Stomach (tissue), 8 donors: ENCODE measurements at regions not wholly inside any gene's neighbourhood (a gene's known extent, or its start where the extent isn't known, plus 50 kb on each side); places are given as distances from the start of the nearest gene placed in this dataset.
A peak's percentile ranks its signal among the peaks of the same experiment; 100 is the strongest.

Source experiments
- DNase-seq, 2 donors: peaks; one replicate each; pipeline versions ENCODE4 v3.0.0 to v3.0.0-alpha.2; 2013 to 2019
- H3K27ac ChIP-seq, 5 donors: fragments of 200-600 bp in 4 of 5; sonication (generic) in 4 of 5; one replicate each; pipeline ENCODE4 v1.5.1; 2013 to 2019; ENCODE audit warnings: mild to moderate bottlenecking in 1 of 5, moderate library complexity in 1 of 5
- H3K27me3 ChIP-seq, 3 donors: fragments of 200-600 bp; sonication (generic); one replicate each; pipeline ENCODE4 v1.5.1; 2017 to 2019; ENCODE audit warnings: mixed run types in 1 of 3
- H3K36me3 ChIP-seq, 4 donors: fragments of 200-600 bp; sonication (generic); 1 replicate in 3 of 4; 2 replicates in 1 of 4; pipeline ENCODE4 v1.5.1; 2016 to 2019
- H3K4me1 ChIP-seq, 4 donors: fragments of 200-600 bp; sonication (generic); one replicate each; pipeline ENCODE4 v1.5.1; 2016 to 2019
- H3K4me3 ChIP-seq, 4 donors: fragments of 200-600 bp; sonication (generic) in 3 of 4; one replicate each; pipeline ENCODE4 v1.5.1; 2016 to 2019; ENCODE audit warnings: mild to moderate bottlenecking in 1 of 4
- H3K9me3 ChIP-seq, 4 donors: fragments of 200-600 bp; sonication (generic); one replicate each; pipeline ENCODE4 v1.5.1; 2016 to 2019
- EP300 ChIP-seq: sonication (generic); formaldehyde crosslinking; IDR thresholded peaks from one replicate; pipeline ENCODE4 v1.6.1; 2017; ENCODE audit warnings: antibody characterized with exemption
- POLR2A ChIP-seq, 4 donors: fragments of 450-650 bp; IDR thresholded peaks; one replicate each; pipeline ENCODE4 v1.6.1; 2016; ENCODE audit warnings: antibody characterized with exemption in 4 of 4, control low read depth in 2 of 4, mild to moderate bottlenecking in 1 of 4, moderate library complexity in 1 of 4
- POLR2AphosphoS5 ChIP-seq, 3 donors: sonication (generic); formaldehyde crosslinking; IDR thresholded peaks; one replicate each; pipeline ENCODE4 v1.6.1; 2016; ENCODE audit warnings: antibody characterized with exemption in 3 of 3
- WGBS, 5 donors: extraction: QIAGEN DNeasy Blood & Tissue Kit in 3 of 5; methylation state at CpG; one replicate each; pipeline versions ENCODE4 v1.1.5 to v1.1.7; 2013 to 2018; 5-methylcytosine and 5-hydroxymethylcytosine counted together
- intact Hi-C: fragments of 100-400 bp; cut with DNase I; formaldehyde crosslinking; loops from one replicate; pipeline ENCODE4 v1.15.1; 2023; ENCODE audit warnings: low total_unique reads
- TF ChIP-seq, protein P1 (sequence below), 7 experiments: fragments of 450-650 bp in 4 of 7; fragments of 200-600 bp in 3 of 7; sonication (generic) in 3 of 7; IDR thresholded peaks; one replicate each; pipeline ENCODE4 v1.5.1; 2016 to 2019; ENCODE audit warnings: antibody characterized with exemption in 7 of 7, control low read depth in 2 of 7, mild to moderate bottlenecking in 1 of 7
- donor health status: healthy with polysubstance abuse.
- donor health status: Bipolar disorder and iron deficiency.
- donor health status: healthy.

DNA sequence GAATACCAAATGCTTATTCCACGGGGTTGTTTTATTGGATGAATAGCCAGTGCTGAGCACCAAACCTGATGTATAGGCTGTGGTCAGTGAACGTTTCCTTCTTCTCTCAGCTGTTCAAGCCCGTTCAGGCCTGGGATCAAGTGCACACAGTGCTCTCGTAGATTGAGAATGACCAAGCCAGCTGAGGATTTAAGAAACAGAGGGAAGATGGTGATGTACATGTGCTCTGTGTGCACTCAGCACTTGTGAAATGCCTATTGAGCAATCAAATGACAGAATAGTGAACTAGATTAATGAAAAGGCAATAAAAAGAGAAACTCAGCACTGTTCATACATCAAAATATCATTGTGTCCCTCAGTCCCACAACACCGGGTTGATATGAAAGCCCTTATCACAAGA lies 302.5 kb downstream of the BMPER start:
- WGBS, 5 donors = 86 to 92% (median 88%) methylated on average over 5 of the region's 5 CpGs
- Histone ChIP-seq H3K27ac (no peak overlapping the region), H3K27me3 (no peaks in the 10 kb centered on the region), H3K9me3 (peaks cover 0 to 3% (median 0%) of the 10 kb centered on the region in 4 donors), H3K4me3 (no peak overlapping the region), H3K36me3 (no peaks in the 10 kb centered on the region), H3K4me1 (no peaks in the 10 kb centered on the region)
- intact Hi-C loops = no loop called here
- TF ChIP-seq POLR2A (IDR thresholded peaks at IDR 0.05) (no peak), EP300 (no peak), POLR2AphosphoS5 (IDR thresholded peaks at IDR 0.05) (no peak)
- TF ChIP-seq, protein P1, sequence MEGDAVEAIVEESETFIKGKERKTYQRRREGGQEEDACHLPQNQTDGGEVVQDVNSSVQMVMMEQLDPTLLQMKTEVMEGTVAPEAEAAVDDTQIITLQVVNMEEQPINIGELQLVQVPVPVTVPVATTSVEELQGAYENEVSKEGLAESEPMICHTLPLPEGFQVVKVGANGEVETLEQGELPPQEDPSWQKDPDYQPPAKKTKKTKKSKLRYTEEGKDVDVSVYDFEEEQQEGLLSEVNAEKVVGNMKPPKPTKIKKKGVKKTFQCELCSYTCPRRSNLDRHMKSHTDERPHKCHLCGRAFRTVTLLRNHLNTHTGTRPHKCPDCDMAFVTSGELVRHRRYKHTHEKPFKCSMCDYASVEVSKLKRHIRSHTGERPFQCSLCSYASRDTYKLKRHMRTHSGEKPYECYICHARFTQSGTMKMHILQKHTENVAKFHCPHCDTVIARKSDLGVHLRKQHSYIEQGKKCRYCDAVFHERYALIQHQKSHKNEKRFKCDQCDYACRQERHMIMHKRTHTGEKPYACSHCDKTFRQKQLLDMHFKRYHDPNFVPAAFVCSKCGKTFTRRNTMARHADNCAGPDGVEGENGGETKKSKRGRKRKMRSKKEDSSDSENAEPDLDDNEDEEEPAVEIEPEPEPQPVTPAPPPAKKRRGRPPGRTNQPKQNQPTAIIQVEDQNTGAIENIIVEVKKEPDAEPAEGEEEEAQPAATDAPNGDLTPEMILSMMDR (IDR thresholded peaks at IDR 0.05) = no peak
- no peak for DNase-seq

DNA sequence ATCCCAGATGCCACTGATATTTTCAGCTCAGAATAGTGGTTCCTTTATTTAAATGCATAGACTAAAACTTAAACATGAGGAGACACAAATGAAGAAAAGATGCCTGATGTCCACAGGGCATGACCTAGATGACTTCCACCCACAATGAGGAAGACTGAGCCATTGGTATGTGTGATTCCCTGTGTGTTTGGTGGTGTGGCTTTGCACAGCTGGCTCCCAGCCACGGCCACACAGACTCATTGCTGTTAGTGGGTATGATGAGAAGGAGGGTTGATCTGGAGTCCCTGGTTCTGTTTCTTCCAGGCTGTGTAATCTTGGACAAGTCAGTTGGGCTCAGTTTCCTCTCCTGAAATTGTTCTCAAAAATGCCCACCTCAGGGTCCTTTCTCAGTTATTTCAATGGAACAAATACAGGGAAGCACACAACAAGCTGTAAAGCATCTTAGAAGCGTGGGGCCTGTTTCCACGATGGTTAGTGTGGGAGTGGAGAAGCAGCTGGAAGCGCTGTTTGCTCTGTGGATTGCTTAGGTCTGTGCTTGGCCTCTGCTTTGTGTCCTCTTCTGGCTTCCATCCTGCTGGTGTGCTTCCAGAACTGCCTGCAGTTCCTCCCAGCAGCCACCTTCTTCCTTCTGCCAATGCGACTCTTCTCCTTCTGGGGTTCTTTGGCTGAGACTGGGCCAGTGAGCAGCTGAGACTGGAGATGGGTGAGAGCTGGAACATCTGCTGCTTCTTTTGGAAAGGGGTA lies 303.7 kb downstream of the BMPER start:
- H3K4me1 ChIP-seq = no peaks in the 10 kb centered on the region
- no peaks in the 10 kb centered on the region for H3K27me3 ChIP-seq
- TF ChIP-seq POLR2A (IDR thresholded peaks at IDR 0.05) = no peak
- TF ChIP-seq EP300 = no peak
- TF ChIP-seq, protein P1 (IDR thresholded peaks at IDR 0.05) = no peak
- TF ChIP-seq POLR2AphosphoS5 (IDR thresholded peaks at IDR 0.05) = no peak
- H3K4me3 ChIP-seq = no peak overlapping the region
- intact Hi-C loops = no loop called here
- WGBS, 5 donors = 58 to 78% (median 70%) methylated on average over 5 of the region's 5 CpGs
- no peak overlapping the region for H3K27ac ChIP-seq
- H3K36me3 ChIP-seq = no peaks in the 10 kb centered on the region
- H3K9me3 ChIP-seq = peaks cover 0 to 3% (median 0%) of the 10 kb centered on the region in 4 donors
- DNase-seq = peak in 1 of 2 donors; percentile 48

DNA sequence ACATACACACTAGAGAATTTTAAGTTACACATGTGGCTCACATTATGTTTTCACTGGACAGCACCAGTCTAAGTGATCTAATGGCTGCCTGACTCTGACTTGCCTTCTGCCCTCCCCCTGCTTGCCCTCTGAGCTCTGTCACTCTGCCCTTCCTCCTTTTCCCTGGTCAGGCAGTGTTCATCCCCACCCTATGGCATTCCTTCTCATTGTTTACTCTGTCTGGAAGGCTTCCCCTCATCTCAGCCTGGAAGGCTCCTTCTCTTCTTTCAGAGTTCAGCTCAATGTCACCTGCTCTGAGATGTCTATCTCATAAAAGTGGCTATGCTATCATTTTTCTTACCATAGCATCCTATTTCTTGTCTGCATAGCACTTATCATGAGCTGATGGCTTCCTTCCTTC lies 305.7 kb downstream of the BMPER start:
- no peaks in the 10 kb centered on the region for H3K27me3 ChIP-seq
- TF ChIP-seq, protein P1 (IDR thresholded peaks at IDR 0.05) = no peak
- TF ChIP-seq EP300 (no peak), POLR2A (IDR thresholded peaks at IDR 0.05) (no peak), POLR2AphosphoS5 (IDR thresholded peaks at IDR 0.05) (no peak)
- no peak overlapping the region for H3K27ac ChIP-seq
- H3K4me3 ChIP-seq = no peak overlapping the region
- no peak for DNase-seq
- no peaks in the 10 kb centered on the region for H3K9me3 ChIP-seq
- no peaks in the 10 kb centered on the region for H3K4me1 ChIP-seq
- H3K36me3 ChIP-seq = no peaks in the 10 kb centered on the region
- intact Hi-C loops = no loop called here

DNA sequence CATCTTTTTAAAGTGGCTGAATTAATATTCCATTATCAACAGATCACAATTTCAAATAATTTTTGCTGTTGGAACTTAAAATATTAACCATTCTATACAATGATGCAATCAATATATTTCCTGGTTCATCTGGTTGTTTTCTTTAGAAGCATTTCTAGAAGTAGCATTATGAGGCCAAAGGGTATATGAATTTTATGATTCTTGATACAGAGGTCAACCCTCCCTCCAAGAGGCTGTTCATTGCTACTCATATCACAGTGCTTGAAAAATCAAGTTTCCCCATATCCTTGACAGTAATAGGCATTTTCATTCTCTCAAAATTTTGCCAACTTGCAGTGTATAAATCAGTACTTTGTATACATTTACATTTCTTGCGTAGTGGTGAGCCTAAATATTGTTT lies 312.6 kb downstream of the BMPER start:
- Histone ChIP-seq H3K9me3 (no peaks in the 10 kb centered on the region), H3K36me3 (no peaks in the 10 kb centered on the region), H3K27me3 (no peaks in the 10 kb centered on the region), H3K27ac (no peak overlapping the region), H3K4me1 (no peaks in the 10 kb centered on the region), H3K4me3 (no peak overlapping the region)
- TF ChIP-seq EP300 (no peak), POLR2AphosphoS5 (IDR thresholded peaks at IDR 0.05) (no peak), POLR2A (IDR thresholded peaks at IDR 0.05) (no peak)
- TF ChIP-seq, protein P1 (IDR thresholded peaks at IDR 0.05) = no peak
- intact Hi-C loops = no loop called here
- no peak for DNase-seq
- WGBS, 5 donors = 67 to 92% (median 78%) methylated on average over 1 of the region's 1 CpG
